GM21423 (cell line): ENCODE measurements at regions not wholly inside any gene's neighbourhood (a gene's known extent, or its start where the extent isn't known, plus 50 kb on each side); places are given as distances from the start of the nearest gene placed in this dataset.

Source experiments
- ATAC-seq: cut with Tn5 transposase; IDR thresholded peaks from one replicate; pipeline ENCODE4 v1.9.1; 2021; ENCODE audit warnings: mild to moderate bottlenecking, moderate library complexity; ENCODE audit not compliant: unreplicated experiment

GRCh38 chr12:127900386-127900785, 366.6 kb upstream of the TMEM132C start:
- no peak for ATAC-seq

- no peak for ATAC-seq
These were observed 363.8 kb upstream of the TMEM132C start for GRCh38 chr12:127903146-127903545.

GRCh38 chr12:127909041-127909440, 357.9 kb upstream of the TMEM132C start:
- ATAC-seq, result no peak

GRCh38 chr12:127911291-127911690, 355.7 kb upstream of the TMEM132C start:
- no peak for ATAC-seq

- ATAC-seq, result no peak
These were observed 354.8 kb upstream of the TMEM132C start for GRCh38 chr12:127912035-127912665.

- no peak for ATAC-seq
These were observed 343.5 kb upstream of the TMEM132C start for GRCh38 chr12:127923501-127923900.

GRCh38 chr12:127925971-127926370, 341.0 kb upstream of the TMEM132C start:
- ATAC-seq, result no peak

GRCh38 chr12:127928178-127928577, 338.8 kb upstream of the TMEM132C start:
- ATAC-seq, result no peak

GRCh38 chr12:127928615-127929571, 338.1 kb upstream of the TMEM132C start:
- no peak for ATAC-seq

GRCh38 chr12:127930122-127930521, 336.8 kb upstream of the TMEM132C start:
- ATAC-seq, result no peak

- ATAC-seq, result no peak
These were observed 332.6 kb upstream of the TMEM132C start for GRCh38 chr12:127934409-127934808.

GRCh38 chr12:127936463-127936862, 330.5 kb upstream of the TMEM132C start:
- ATAC-seq, result no peak

GRCh38 chr12:127941332-127941731, 325.6 kb upstream of the TMEM132C start:
- ATAC-seq, result no peak

- no peak for ATAC-seq
These were observed 324.0 kb upstream of the TMEM132C start for GRCh38 chr12:127942981-127943380.

- no peak for ATAC-seq
These were observed 323.3 kb upstream of the TMEM132C start for GRCh38 chr12:127943481-127944210.

- no peak for ATAC-seq
These were observed 322.6 kb upstream of the TMEM132C start for GRCh38 chr12:127944211-127944899.

- ATAC-seq, result no peak
These were observed 309.8 kb upstream of the TMEM132C start for GRCh38 chr12:127957001-127957660.

GRCh38 chr12:127962303-127962702, 304.7 kb upstream of the TMEM132C start:
- no peak for ATAC-seq

- no peak for ATAC-seq
These were observed 303.0 kb upstream of the TMEM132C start for GRCh38 chr12:127963933-127964332.

GRCh38 chr12:127964717-127965116, 302.3 kb upstream of the TMEM132C start:
- ATAC-seq, result no peak
